ENCODE measurements at regions not wholly inside any gene's neighbourhood (a gene's known extent, or its start where the extent isn't known, plus 50 kb on each side); places are given as distances from the start of the nearest gene placed in this dataset.
A peak's percentile ranks its signal among the peaks of the same experiment; 100 is the strongest.

DNA sequence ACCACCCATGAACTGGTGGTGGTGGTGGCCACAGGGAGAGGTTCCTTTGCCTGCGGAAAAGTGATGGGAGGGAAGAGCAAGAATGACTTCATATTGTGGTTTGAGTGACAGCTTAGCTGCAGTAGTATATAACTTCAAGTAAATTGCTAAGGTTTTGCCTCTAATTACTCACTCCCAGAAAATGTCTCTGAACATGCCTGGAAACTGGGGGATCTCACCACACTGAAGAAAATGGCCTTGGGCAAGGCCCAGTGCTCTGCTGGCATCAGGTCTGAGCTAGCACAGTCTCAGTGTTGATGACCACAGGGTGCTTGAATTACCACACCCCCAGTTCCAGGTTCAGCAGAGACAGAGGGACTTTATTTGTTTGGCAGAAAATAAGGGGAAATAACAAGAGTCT is 2085.4 kb downstream of the ARAP2 start:
- Histone ChIP-seq H3K4me3 (ENCODE audit: low read depth, low read length) (no peak overlapping the region), H3K36me3 (ENCODE audit: control insufficient read depth, insufficient read depth, low read length) (no peaks in the 10 kb centered on the region), H3K27me3 (ENCODE audit: control insufficient read depth, insufficient read depth, low read length) (no peaks in the 10 kb centered on the region)
- TF ChIP-seq, protein P1, sequence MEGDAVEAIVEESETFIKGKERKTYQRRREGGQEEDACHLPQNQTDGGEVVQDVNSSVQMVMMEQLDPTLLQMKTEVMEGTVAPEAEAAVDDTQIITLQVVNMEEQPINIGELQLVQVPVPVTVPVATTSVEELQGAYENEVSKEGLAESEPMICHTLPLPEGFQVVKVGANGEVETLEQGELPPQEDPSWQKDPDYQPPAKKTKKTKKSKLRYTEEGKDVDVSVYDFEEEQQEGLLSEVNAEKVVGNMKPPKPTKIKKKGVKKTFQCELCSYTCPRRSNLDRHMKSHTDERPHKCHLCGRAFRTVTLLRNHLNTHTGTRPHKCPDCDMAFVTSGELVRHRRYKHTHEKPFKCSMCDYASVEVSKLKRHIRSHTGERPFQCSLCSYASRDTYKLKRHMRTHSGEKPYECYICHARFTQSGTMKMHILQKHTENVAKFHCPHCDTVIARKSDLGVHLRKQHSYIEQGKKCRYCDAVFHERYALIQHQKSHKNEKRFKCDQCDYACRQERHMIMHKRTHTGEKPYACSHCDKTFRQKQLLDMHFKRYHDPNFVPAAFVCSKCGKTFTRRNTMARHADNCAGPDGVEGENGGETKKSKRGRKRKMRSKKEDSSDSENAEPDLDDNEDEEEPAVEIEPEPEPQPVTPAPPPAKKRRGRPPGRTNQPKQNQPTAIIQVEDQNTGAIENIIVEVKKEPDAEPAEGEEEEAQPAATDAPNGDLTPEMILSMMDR (IDR thresholded peaks at IDR 0.05; ENCODE audit: insufficient read depth, low read length, poor library complexity, severe bottlenecking) = no peak
- DNase-seq (ENCODE audit: low read depth) = peak; percentile 14

DNA sequence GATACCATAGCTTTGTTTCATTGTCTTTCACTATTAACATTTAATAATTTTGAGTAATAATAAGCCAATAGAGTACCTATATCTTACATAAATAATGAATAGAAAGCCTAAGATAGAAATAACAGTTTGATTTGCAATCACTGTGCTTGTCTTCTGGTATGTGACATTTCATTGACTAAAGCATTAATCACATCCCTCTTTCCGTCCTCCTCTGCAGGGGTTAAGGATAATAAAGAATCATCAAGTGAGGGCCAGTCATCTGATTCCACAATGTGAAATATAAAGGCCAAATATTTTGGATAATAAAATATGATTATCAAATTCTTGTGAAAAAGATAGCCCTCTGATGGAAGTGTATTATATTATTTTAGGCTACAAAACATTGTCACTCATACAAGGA is 2073.4 kb downstream of the ARAP2 start:
- DNase-seq (ENCODE audit: low read depth) = no peak
- Histone ChIP-seq H3K4me3 (ENCODE audit: low read depth, low read length) (no peak overlapping the region), H3K36me3 (ENCODE audit: control insufficient read depth, insufficient read depth, low read length) (no peaks in the 10 kb centered on the region), H3K27me3 (ENCODE audit: control insufficient read depth, insufficient read depth, low read length) (no peaks in the 10 kb centered on the region)
- TF ChIP-seq, protein P1 (IDR thresholded peaks at IDR 0.05; ENCODE audit: insufficient read depth, low read length, poor library complexity, severe bottlenecking) = no peak

GRCh38 chr4:34176609-34177008 is 2067.7 kb downstream of the ARAP2 start:
- Histone ChIP-seq H3K36me3 (ENCODE audit: control insufficient read depth, insufficient read depth, low read length) (no peaks in the 10 kb centered on the region), H3K4me3 (ENCODE audit: low read depth, low read length) (no peak overlapping the region), H3K27me3 (ENCODE audit: control insufficient read depth, insufficient read depth, low read length) (no peaks in the 10 kb centered on the region)
- no peak for DNase-seq (ENCODE audit: low read depth)
- TF ChIP-seq, protein P1 (IDR thresholded peaks at IDR 0.05; ENCODE audit: insufficient read depth, low read length, poor library complexity, severe bottlenecking) = no peak

GRCh38 chr4:34178476-34178875 is 2065.8 kb downstream of the ARAP2 start:
- Histone ChIP-seq H3K36me3 (ENCODE audit: control insufficient read depth, insufficient read depth, low read length) (no peaks in the 10 kb centered on the region), H3K27me3 (ENCODE audit: control insufficient read depth, insufficient read depth, low read length) (no peaks in the 10 kb centered on the region), H3K4me3 (ENCODE audit: low read depth, low read length) (no peak overlapping the region)
- TF ChIP-seq, protein P1 (IDR thresholded peaks at IDR 0.05; ENCODE audit: insufficient read depth, low read length, poor library complexity, severe bottlenecking) = no peak
- no peak for DNase-seq (ENCODE audit: low read depth)

DNA sequence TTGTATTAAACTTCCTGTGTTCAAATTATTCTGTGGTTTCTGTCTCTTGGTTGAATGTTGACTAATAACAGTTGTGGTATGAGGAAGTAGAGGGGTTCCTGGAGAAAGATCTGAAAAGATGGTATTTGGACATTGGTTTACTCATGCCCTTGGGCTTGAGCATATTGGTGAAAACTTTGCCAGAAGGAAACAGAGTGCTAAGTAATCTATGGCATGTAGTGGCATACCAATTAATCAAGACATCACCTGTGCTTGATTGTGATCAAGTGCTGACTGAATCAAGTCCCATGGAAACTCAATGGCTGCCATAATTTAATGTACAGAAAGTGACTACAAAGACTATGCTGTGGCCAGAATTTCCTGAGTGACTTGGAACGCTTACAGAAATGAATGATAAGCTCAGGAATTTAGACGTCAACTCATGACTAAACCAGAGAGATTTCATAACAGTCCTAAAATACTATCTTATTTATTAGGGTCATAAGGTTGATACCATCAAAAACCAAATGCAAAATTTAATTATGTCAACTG is 2062.9 kb downstream of the ARAP2 start:
- H3K36me3 ChIP-seq (ENCODE audit: control insufficient read depth, insufficient read depth, low read length) = no peaks in the 10 kb centered on the region
- H3K27me3 ChIP-seq (ENCODE audit: control insufficient read depth, insufficient read depth, low read length) = no peaks in the 10 kb centered on the region
- peak; percentile 71 for DNase-seq (ENCODE audit: low read depth)
- no peak overlapping the region for H3K4me3 ChIP-seq (ENCODE audit: low read depth, low read length)
- TF ChIP-seq, protein P1 (IDR thresholded peaks at IDR 0.05; ENCODE audit: insufficient read depth, low read length, poor library complexity, severe bottlenecking) = no peak

DNA sequence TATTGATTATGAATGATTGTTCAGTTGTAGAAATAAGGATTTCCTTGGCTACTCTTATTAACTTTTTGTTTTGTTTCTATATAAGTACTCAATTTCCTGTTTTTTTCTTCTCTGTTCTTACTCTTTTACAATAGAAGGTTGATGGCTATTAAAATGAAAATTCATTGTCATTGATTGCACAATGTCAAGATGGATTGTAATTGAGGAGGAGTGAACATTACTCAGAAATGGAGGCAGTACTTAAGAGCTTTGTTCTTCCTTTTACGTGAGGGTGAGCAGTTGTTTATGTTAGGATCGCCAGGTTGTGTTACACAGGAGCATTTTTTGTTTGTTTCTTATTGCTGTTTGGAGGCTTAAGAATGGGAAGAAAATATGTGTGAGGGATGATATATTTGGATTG is 2062.4 kb downstream of the ARAP2 start:
- Histone ChIP-seq H3K27me3 (ENCODE audit: control insufficient read depth, insufficient read depth, low read length) (no peaks in the 10 kb centered on the region), H3K4me3 (ENCODE audit: low read depth, low read length) (no peak overlapping the region), H3K36me3 (ENCODE audit: control insufficient read depth, insufficient read depth, low read length) (no peaks in the 10 kb centered on the region)
- TF ChIP-seq, protein P1 (IDR thresholded peaks at IDR 0.05; ENCODE audit: insufficient read depth, low read length, poor library complexity, severe bottlenecking) = no peak
- no peak for DNase-seq (ENCODE audit: low read depth)

Measured in kidney epithelial cell (primary cell).